ENCODE measurements at regions not wholly inside any gene's neighbourhood (a gene's known extent, or its start where the extent isn't known, plus 50 kb on each side); places are given as distances from the start of the nearest gene placed in this dataset.

- Histone ChIP-seq H3K27ac (ENCODE audit: low read depth, low read length) (no peak overlapping the region), H3K4me3 (ENCODE audit: low read length) (no peak overlapping the region), H4K20me1 (ENCODE audit: control insufficient read depth, insufficient read depth, low read depth, low read length) (no peaks in the 10 kb centered on the region), H3K9me3 (ENCODE audit: control insufficient read depth, insufficient read depth, low read length) (no peaks in the 10 kb centered on the region), H3K79me2 (ENCODE audit: control insufficient read depth, low read length) (no peaks in the 10 kb centered on the region), H3K9me2 (replicated peaks; ENCODE audit: control insufficient read depth, low read length) (no peaks in the 10 kb centered on the region), H3F3A (ENCODE audit: control insufficient read depth, insufficient read depth) (no peaks in the 10 kb centered on the region), H3K27me3 (ENCODE audit: control insufficient read depth, low read length) (no peaks in the 10 kb centered on the region), H3K4me1 (ENCODE audit: control insufficient read depth, low read length) (no peaks in the 10 kb centered on the region), H3K4me2 (ENCODE audit: low read length) (no peak overlapping the region), H3K36me3 (ENCODE audit: control insufficient read depth, low read length) (no peaks in the 10 kb centered on the region)
- TF ChIP-seq EZH2phosphoT487 (IDR thresholded peaks at IDR 0.05; ENCODE audit: borderline replicate concordance, low read length) (no peak), CTCF (IDR thresholded peaks at IDR 0.05; ENCODE audit: low read depth, low read length, poor library complexity, severe bottlenecking) (no peak)
Observed at GRCh38 chr6:170224694-170225660, 65.9 kb downstream of the DLL1 start.

GRCh38 chr6:170223718-170224693 is 66.9 kb downstream of the DLL1 start:
- H3K4me3 ChIP-seq (ENCODE audit: low read length), result no peak overlapping the region
- TF ChIP-seq EZH2phosphoT487 (IDR thresholded peaks at IDR 0.05; ENCODE audit: borderline replicate concordance, low read length), result no peak
- TF ChIP-seq CTCF (IDR thresholded peaks at IDR 0.05; ENCODE audit: low read depth, low read length, poor library complexity, severe bottlenecking), result no peak
- H3K79me2 ChIP-seq (ENCODE audit: control insufficient read depth, low read length), result no peaks in the 10 kb centered on the region
- H3K27ac ChIP-seq (ENCODE audit: low read depth, low read length), result no peak overlapping the region
- no peaks in the 10 kb centered on the region for H3K9me2 ChIP-seq (replicated peaks; ENCODE audit: control insufficient read depth, low read length)
- H3K4me2 ChIP-seq (ENCODE audit: low read length), result no peak overlapping the region
- H3K4me1 ChIP-seq (ENCODE audit: control insufficient read depth, low read length), result no peaks in the 10 kb centered on the region
- H4K20me1 ChIP-seq (ENCODE audit: control insufficient read depth, insufficient read depth, low read depth, low read length), result no peaks in the 10 kb centered on the region
- H3F3A ChIP-seq (ENCODE audit: control insufficient read depth, insufficient read depth), result no peaks in the 10 kb centered on the region
- no peaks in the 10 kb centered on the region for H3K9me3 ChIP-seq (ENCODE audit: control insufficient read depth, insufficient read depth, low read length)
- no peaks in the 10 kb centered on the region for H3K36me3 ChIP-seq (ENCODE audit: control insufficient read depth, low read length)
- no peaks in the 10 kb centered on the region for H3K27me3 ChIP-seq (ENCODE audit: control insufficient read depth, low read length)

GRCh38 chr6:170222498-170223471 is 68.1 kb downstream of the DLL1 start:
- Histone ChIP-seq H3K4me2 (ENCODE audit: low read length) (no peak overlapping the region), H3K4me3 (ENCODE audit: low read length) (no peak overlapping the region)

More at GRCh38 chr6:170222498-170223471, 68.1 kb downstream of the DLL1 start:
- no peaks in the 10 kb centered on the region for H3K4me1 ChIP-seq (ENCODE audit: control insufficient read depth, low read length)
- TF ChIP-seq EZH2phosphoT487 (IDR thresholded peaks at IDR 0.05; ENCODE audit: borderline replicate concordance, low read length), result no peak
- TF ChIP-seq CTCF (IDR thresholded peaks at IDR 0.05; ENCODE audit: low read depth, low read length, poor library complexity, severe bottlenecking), result no peak
- no peaks in the 10 kb centered on the region for H4K20me1 ChIP-seq (ENCODE audit: control insufficient read depth, insufficient read depth, low read depth, low read length)
- H3K36me3 ChIP-seq (ENCODE audit: control insufficient read depth, low read length), result no peaks in the 10 kb centered on the region
- H3K27ac ChIP-seq (ENCODE audit: low read depth, low read length), result no peak overlapping the region
- no peaks in the 10 kb centered on the region for H3K79me2 ChIP-seq (ENCODE audit: control insufficient read depth, low read length)
- H3F3A ChIP-seq (ENCODE audit: control insufficient read depth, insufficient read depth), result no peaks in the 10 kb centered on the region
- H3K27me3 ChIP-seq (ENCODE audit: control insufficient read depth, low read length), result no peaks in the 10 kb centered on the region
- no peaks in the 10 kb centered on the region for H3K9me2 ChIP-seq (replicated peaks; ENCODE audit: control insufficient read depth, low read length)
- H3K9me3 ChIP-seq (ENCODE audit: control insufficient read depth, insufficient read depth, low read length), result no peaks in the 10 kb centered on the region
